Hepatocyte (in vitro differentiated cells): ENCODE measurements at regions not wholly inside any gene's neighbourhood (a gene's known extent, or its start where the extent isn't known, plus 50 kb on each side); places are given as distances from the start of the nearest gene placed in this dataset.

Experiments
- DNase-seq: peaks from one replicate; pipeline ENCODE4 v3.0.0-alpha.2; 2016; ENCODE audit warnings: low spot score
- H2AFZ ChIP-seq: fragments of 200-600 bp; sonication (generic); 2 replicates; pipeline ENCODE4 v1.6.0; 2016; ENCODE audit warnings: antibody characterized with exemption, mild to moderate bottlenecking
- H3K27ac ChIP-seq: fragments of 200-600 bp; sonication (generic); 2 replicates; pipeline ENCODE4 v1.5.1; 2016; ENCODE audit warnings: mild to moderate bottlenecking
- H3K27me3 ChIP-seq: fragments of 200-600 bp; sonication (generic); 2 replicates; pipeline ENCODE4 v1.6.1; 2016
- H3K36me3 ChIP-seq: fragments of 200-600 bp; sonication (generic); replicated peaks from 2 replicates; pipeline ENCODE4 v1.5.1; 2016; ENCODE audit warnings: low read depth; ENCODE audit not compliant: insufficient read depth
- H3K4me1 ChIP-seq: fragments of 200-600 bp; sonication (generic); 2 replicates; pipeline ENCODE4 v1.5.1; 2016; ENCODE audit warnings: mild to moderate bottlenecking, moderate library complexity; ENCODE audit not compliant: insufficient read depth
- H3K4me2 ChIP-seq: fragments of 200-600 bp; sonication (generic); 2 replicates; pipeline ENCODE4 v1.6.0; 2016
- H3K4me3 ChIP-seq: fragments of 200-600 bp; sonication (generic); 2 replicates; pipeline ENCODE4 v1.5.1; 2016; ENCODE audit warnings: mild to moderate bottlenecking
- H3K79me2 ChIP-seq: fragments of 200-600 bp; sonication (generic); 2 replicates; pipeline ENCODE4 v1.6.0; 2017; ENCODE audit warnings: mild to moderate bottlenecking
- H3K9me2 ChIP-seq: fragments of 200-600 bp; sonication (generic); replicated peaks from 2 replicates; pipeline ENCODE4 v1.6.0; 2017; ENCODE audit warnings: mild to moderate bottlenecking; ENCODE audit not compliant: insufficient read depth
- H3K9me3 ChIP-seq: fragments of 200-600 bp; sonication (generic); 2 replicates; pipeline ENCODE4 v1.5.1; 2016; ENCODE audit warnings: low read depth, mild to moderate bottlenecking
- H4K20me1 ChIP-seq: fragments of 200-600 bp; sonication (generic); 2 replicates; pipeline ENCODE4 v1.6.0; 2016; ENCODE audit warnings: mild to moderate bottlenecking; ENCODE audit not compliant: insufficient read depth, poor library complexity, severe bottlenecking
- EZH2 ChIP-seq: fragments of 200-600 bp; sonication (generic); IDR thresholded peaks from 2 replicates; pipeline ENCODE4 v1.6.1; 2016; ENCODE audit warnings: antibody characterized with exemption, mild to moderate bottlenecking, borderline replicate concordance
- EZH2phosphoT487 ChIP-seq: fragments of 200-600 bp; sonication (generic); IDR thresholded peaks from one replicate; pipeline ENCODE4 v1.6.1; 2018; ENCODE audit warnings: antibody characterized with exemption, mild to moderate bottlenecking, low read depth, moderate library complexity; ENCODE audit not compliant: unreplicated experiment, severe bottlenecking
- WGBS: methylation state at CpG from one replicate; pipeline ENCODE4 v1.1.6; 2016; ENCODE audit warnings: low lambda C conversion rate; ENCODE audit errors: missing lambda C conversion rate; 5-methylcytosine and 5-hydroxymethylcytosine counted together
- TF ChIP-seq, protein P1 (sequence below): fragments of 200-600 bp; sonication (generic); IDR thresholded peaks from 2 replicates; pipeline ENCODE4 v1.5.1; 2016; ENCODE audit warnings: antibody characterized with exemption, mild to moderate bottlenecking; ENCODE audit not compliant: poor library complexity

DNA sequence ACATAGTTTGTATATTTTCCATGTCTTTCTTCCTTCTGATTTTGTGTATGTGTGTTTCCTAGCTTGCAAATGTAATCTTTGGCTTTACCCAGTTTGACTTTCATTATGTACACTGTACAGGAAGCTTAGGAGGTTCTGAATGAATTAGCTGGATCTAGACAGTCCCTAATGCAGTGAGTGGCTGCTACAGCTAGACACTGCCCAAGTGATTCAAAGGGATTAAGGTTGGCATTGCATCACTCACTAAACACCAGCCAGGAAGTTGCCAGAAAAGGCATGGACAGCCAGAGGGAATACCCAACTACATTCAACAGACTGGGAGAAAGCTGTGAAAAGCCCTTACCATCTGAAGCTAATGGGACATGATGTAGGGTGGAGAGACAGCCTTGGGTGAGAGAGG is 316.0 kb upstream of the MEX3C start:
- TF ChIP-seq, protein P1, sequence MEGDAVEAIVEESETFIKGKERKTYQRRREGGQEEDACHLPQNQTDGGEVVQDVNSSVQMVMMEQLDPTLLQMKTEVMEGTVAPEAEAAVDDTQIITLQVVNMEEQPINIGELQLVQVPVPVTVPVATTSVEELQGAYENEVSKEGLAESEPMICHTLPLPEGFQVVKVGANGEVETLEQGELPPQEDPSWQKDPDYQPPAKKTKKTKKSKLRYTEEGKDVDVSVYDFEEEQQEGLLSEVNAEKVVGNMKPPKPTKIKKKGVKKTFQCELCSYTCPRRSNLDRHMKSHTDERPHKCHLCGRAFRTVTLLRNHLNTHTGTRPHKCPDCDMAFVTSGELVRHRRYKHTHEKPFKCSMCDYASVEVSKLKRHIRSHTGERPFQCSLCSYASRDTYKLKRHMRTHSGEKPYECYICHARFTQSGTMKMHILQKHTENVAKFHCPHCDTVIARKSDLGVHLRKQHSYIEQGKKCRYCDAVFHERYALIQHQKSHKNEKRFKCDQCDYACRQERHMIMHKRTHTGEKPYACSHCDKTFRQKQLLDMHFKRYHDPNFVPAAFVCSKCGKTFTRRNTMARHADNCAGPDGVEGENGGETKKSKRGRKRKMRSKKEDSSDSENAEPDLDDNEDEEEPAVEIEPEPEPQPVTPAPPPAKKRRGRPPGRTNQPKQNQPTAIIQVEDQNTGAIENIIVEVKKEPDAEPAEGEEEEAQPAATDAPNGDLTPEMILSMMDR: no peak
- TF ChIP-seq EZH2 (no peak), EZH2phosphoT487 (no peak)
- Histone ChIP-seq H3K36me3 (no peaks in the 10 kb centered on the region), H2AFZ (no peak overlapping the region), H3K9me2 (no peaks in the 10 kb centered on the region), H3K79me2 (no peaks in the 10 kb centered on the region), H3K4me3 (no peak overlapping the region), H3K27ac (peak overlapping the region; percentile 65), H3K4me1 (peaks cover 9% of the 10 kb centered on the region), H3K27me3 (no peaks in the 10 kb centered on the region), H4K20me1 (no peaks in the 10 kb centered on the region), H3K9me3 (no peaks in the 10 kb centered on the region), H3K4me2 (no peak overlapping the region)
- peak; percentile 23 for DNase-seq

GRCh38 chr18:51514128-51514527 is 316.6 kb upstream of the MEX3C start:
- WGBS: 40% methylated on average over 2 of the region's 2 CpGs
- no peak overlapping the region for H3K4me2 ChIP-seq
- DNase-seq: peak; percentile 48
- H3K79me2 ChIP-seq: no peaks in the 10 kb centered on the region
- H2AFZ ChIP-seq: no peak overlapping the region
- no peaks in the 10 kb centered on the region for H3K9me2 ChIP-seq
- no peaks in the 10 kb centered on the region for H3K9me3 ChIP-seq
- TF ChIP-seq, protein P1: no peak
- no peak for TF ChIP-seq EZH2
- no peak for TF ChIP-seq EZH2phosphoT487
- peaks cover 9% of the 10 kb centered on the region for H3K4me1 ChIP-seq
- H3K27me3 ChIP-seq: no peaks in the 10 kb centered on the region
- H3K27ac ChIP-seq: peak overlapping the region; percentile 65
- H3K36me3 ChIP-seq: no peaks in the 10 kb centered on the region
- no peak overlapping the region for H3K4me3 ChIP-seq
- no peaks in the 10 kb centered on the region for H4K20me1 ChIP-seq

GRCh38 chr18:51516478-51517038 is 319.1 kb upstream of the MEX3C start:
- H2AFZ ChIP-seq: no peak overlapping the region
- WGBS: 86% methylated on average over 5 of the region's 5 CpGs
- peaks cover 9% of the 10 kb centered on the region for H3K4me1 ChIP-seq
- H3K27ac ChIP-seq: no peak overlapping the region
- H3K4me3 ChIP-seq: no peak overlapping the region
- H3K79me2 ChIP-seq: no peaks in the 10 kb centered on the region
- DNase-seq: no peak
- no peaks in the 10 kb centered on the region for H3K9me3 ChIP-seq
- TF ChIP-seq EZH2: no peak
- TF ChIP-seq EZH2phosphoT487: no peak
- TF ChIP-seq, protein P1: no peak
- H4K20me1 ChIP-seq: no peaks in the 10 kb centered on the region
- H3K36me3 ChIP-seq: no peaks in the 10 kb centered on the region
- H3K4me2 ChIP-seq: no peak overlapping the region
- no peaks in the 10 kb centered on the region for H3K27me3 ChIP-seq
- H3K9me2 ChIP-seq: no peaks in the 10 kb centered on the region

GRCh38 chr18:51519571-51519970 is 322.1 kb upstream of the MEX3C start:
- Histone ChIP-seq H3K36me3 (no peaks in the 10 kb centered on the region), H3K9me2 (no peaks in the 10 kb centered on the region), H3K4me3 (no peak overlapping the region), H4K20me1 (no peaks in the 10 kb centered on the region), H3K9me3 (no peaks in the 10 kb centered on the region), H2AFZ (no peak overlapping the region), H3K27me3 (no peaks in the 10 kb centered on the region), H3K4me1 (no peaks in the 10 kb centered on the region), H3K79me2 (no peaks in the 10 kb centered on the region), H3K27ac (no peak overlapping the region), H3K4me2 (no peak overlapping the region)
- no peak for TF ChIP-seq EZH2
- TF ChIP-seq, protein P1: no peak
- no peak for TF ChIP-seq EZH2phosphoT487
- no peak for DNase-seq
- 66% methylated on average over 1 of the region's 1 CpG for WGBS
